GM21390 (cell line): ENCODE measurements at regions not wholly inside any gene's neighbourhood (a gene's known extent, or its start where the extent isn't known, plus 50 kb on each side); places are given as distances from the start of the nearest gene placed in this dataset.
"Not testable (repeated sequence)": the region's sequence is repeated elsewhere in the genome, so short reads cannot be mapped to it uniquely, and the experiment has no call there.

Experiments
- ATAC-seq: cut with Tn5 transposase; IDR thresholded peaks from one replicate; pipeline ENCODE4 v1.9.1; 2021; ENCODE audit not compliant: unreplicated experiment

DNA sequence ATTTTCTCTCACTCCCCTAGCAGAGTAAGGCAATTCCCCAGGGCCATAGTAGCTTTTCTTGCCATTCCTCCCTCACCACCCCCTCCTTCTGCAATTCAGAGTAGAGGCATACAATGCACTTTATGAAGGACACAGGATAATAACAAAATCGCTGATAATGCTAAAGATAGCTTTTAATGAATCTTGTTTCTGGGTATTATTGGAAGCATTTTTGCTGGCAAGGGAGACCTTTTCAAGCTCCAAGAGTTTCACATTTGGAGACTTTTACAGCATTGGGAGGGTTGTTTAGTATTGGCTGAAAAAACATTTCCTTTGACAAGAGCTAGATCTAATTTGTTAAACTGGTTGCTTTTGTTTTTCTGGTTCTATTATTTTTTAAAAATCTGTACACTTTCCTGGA lies 573.0 kb upstream of the C16orf82 start:
- no peak for ATAC-seq

GRCh38 chr16:26497896-26498295 lies 568.8 kb upstream of the C16orf82 start:
- no peak for ATAC-seq

- ATAC-seq = no peak
These were observed 566.4 kb upstream of the C16orf82 start for GRCh38 chr16:26500326-26500725.

- ATAC-seq = no peak
These were observed 561.2 kb upstream of the C16orf82 start for GRCh38 chr16:26505496-26505895.

DNA sequence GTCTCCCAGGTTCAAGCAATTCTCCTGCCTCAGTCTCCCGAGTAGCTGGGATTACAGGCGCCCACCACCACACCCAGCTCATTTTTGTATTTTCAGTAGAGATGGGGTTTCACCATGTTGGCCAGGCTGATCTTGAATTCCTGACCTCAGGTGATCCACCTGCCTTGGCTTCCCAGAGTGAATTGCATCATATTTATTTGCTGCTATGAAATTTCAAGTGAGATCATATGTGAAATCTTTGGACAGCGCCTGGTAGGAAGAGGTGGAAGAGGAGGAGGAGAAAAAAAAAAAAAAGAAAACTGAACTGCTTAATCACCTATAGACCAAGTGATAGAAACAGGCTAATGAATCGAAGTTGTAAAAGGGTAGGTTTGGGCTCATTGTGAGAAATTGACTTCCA lies 557.8 kb upstream of the C16orf82 start:
- ATAC-seq = not testable (repeated sequence)

DNA sequence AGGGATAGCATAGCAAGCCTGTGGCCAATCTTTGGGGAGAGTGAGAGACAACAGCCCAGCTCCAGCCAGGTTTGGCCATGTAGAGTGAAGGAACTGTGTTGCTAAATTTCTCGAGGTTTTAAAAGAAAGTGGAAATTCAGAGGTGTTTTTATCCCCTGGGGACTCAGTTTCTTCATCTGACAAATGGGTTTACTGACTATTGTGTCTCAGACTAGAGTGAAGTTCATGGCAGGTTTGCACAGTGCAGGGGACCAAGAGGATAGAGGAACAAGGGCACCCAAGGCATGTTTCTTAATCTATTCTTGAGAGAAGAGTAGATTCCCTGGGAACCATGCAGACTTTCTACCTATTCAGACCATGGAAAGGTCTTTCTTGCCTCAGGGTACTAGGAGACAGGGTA lies 555.8 kb upstream of the C16orf82 start:
- ATAC-seq = no peak

- ATAC-seq = no peak
These were observed 555.3 kb upstream of the C16orf82 start for GRCh38 chr16:26511463-26511862.

- ATAC-seq = no peak
These were observed 545.1 kb upstream of the C16orf82 start for GRCh38 chr16:26521626-26522025.

- ATAC-seq = no peak
These were observed 542.4 kb upstream of the C16orf82 start for GRCh38 chr16:26524281-26524680.

DNA sequence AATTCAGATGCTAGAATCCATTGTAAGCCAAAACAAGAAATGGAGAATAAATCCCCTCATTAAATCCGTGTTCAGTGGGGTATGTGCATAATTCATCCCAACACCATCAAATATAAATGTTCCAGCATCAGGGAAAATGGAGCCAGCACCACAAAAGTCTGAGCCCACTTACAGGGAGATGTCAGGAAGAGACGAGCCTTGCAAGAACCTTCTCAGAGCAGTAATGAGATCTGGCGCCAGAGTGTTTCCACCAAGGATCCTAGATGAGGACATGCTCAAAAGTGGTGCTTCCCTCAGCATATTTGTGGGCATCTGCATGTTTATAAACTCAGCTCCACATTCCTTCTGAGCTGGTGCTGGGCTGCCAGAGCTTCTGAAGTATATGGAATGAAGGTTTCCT lies 541.9 kb upstream of the C16orf82 start:
- no peak for ATAC-seq

GRCh38 chr16:26525856-26526255 lies 540.9 kb upstream of the C16orf82 start:
- ATAC-seq = no peak

DNA sequence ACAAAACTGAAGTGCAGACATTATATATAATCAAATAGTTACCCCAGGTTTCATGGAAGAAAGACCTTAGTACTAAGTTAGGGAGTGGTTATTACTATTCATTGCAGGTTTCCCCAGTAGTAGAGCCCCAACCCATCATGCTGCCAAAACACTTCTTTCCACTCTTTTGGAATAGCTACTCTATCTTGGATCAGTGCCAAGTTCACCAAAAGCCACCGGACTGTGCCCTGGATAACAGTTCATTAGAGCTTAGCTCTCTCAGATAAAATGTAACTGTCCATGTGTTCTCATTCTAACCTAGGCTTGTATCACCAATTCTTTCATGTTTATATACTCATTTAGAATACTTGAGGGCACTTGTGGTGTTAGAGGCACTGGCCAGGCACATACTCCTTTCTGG lies 540.1 kb upstream of the C16orf82 start:
- ATAC-seq = no peak

- no peak for ATAC-seq
These were observed 536.0 kb upstream of the C16orf82 start for GRCh38 chr16:26530584-26531289.

DNA sequence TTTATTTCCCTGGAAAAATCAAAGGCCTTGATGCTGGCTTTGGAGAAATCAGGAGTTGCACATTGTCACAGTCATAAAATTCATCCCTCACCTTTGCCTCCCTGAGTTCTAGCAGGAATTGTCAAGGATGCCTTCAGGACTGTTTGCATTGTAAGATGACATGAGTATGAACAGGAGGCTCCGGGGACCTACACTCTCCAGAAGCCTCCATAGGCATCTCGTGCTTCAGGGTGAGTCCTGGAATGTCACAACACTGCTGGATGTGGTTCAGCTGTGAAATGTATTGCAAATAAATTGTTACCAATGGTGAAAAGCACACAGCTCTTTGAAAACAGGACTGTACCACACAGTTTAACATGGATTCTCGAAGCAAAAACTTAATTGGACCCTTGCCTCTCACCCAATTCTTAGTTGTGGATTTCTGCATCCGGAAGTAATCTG lies 535.4 kb upstream of the C16orf82 start:
- ATAC-seq = no peak

GRCh38 chr16:26532456-26532855 lies 534.3 kb upstream of the C16orf82 start:
- ATAC-seq = no peak

GRCh38 chr16:26542198-26542597 lies 524.5 kb upstream of the C16orf82 start:
- ATAC-seq = no peak

DNA sequence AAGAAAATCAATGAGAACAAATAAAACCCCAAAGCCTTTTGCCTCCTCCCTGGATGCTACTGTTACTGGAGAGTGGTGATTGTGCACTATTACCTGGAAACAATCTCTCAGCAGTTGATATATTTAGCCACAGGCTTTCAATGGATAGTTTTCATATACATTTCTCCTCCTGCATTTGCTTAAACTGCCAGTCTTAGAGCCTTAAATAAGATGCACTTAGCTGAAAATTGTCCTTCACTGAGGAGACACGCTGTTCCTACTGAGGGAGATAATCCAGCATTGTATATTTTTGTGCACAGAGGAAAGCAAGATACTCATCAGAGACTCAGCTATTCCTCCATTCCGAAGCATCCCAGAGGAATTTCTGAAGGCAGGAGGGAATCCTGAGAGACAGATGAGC lies 520.2 kb upstream of the C16orf82 start:
- no peak for ATAC-seq

- no peak for ATAC-seq
These were observed 519.0 kb upstream of the C16orf82 start for GRCh38 chr16:26547681-26548080.

DNA sequence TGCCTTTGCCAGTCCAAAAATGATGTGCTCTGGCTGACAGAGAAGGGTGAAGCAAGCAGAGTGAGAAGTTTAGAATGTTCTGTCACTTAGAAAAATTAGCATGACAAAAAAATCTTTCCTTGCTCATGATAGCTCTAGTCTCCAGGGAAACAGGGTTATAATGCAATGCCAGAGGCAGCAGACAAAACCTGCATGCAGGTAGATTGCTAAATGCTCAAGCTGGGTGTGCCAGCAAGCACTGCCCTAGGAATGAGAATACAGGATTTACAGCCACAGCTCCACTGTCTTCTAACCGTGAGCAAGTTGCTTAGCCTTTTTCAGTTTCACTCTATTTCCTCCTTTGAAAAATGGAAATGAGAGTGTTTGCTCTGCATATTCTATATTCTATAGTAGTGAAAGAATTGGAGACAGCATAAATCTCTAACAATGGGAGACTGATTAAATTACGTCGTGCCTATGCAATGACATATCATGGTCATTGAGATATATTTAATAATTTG lies 516.6 kb upstream of the C16orf82 start:
- ATAC-seq = no peak

- ATAC-seq = no peak
These were observed 512.7 kb upstream of the C16orf82 start for GRCh38 chr16:26554030-26554429.

GRCh38 chr16:26561303-26561702 lies 505.4 kb upstream of the C16orf82 start:
- no peak for ATAC-seq

DNA sequence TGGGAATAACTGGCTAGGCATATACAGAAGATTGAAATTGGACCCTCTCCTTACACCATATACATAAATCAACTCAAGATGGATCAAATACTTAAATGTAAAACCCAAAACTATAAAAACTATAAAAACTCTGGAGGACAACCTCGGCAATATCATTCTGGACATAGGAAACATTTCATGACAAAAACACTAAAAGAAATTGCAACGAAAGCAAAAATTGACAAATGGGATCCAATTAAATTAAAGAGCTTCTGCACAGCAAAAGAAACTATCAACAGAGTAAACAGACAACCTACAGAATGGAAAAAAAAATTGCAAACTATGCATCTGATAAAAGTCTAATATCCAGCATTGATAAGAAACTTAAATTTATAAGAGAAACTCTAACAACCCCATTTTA lies 503.7 kb upstream of the C16orf82 start:
- no peak for ATAC-seq

DNA sequence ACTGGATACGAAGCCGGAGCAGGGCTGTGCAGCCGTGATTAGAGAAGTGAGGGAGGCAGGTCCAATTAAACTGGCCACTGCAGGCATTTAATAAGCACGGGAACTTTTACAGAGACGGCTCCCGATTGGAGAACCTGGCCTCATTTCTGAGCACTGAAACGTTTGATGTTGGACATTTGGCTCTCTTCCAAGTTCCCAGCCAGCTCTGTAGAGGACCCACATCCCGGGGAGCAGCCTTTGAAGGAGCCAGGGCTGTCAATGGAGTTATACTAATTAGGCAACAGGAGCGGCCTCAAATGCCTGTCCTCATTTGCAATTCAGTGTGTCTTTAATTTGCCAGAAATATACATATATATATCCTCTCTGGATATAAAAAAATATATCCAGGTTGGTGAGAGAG lies 499.4 kb upstream of the C16orf82 start:
- ATAC-seq = no peak
